ENCODE measurements at regions not wholly inside any gene's neighbourhood (a gene's known extent, or its start where the extent isn't known, plus 50 kb on each side); places are given as distances from the start of the nearest gene placed in this dataset.

GRCh38 chr18:39359636-39360035 lies 1794.0 kb upstream of the CELF4 start:
- CTCF ChIA-PET, result no interaction called here
- no peaks in the 10 kb centered on the region for H3K27me3 ChIP-seq (ENCODE audit: low read length)
- H3K4me1 ChIP-seq (ENCODE audit: insufficient read depth, low read length), result no peaks in the 10 kb centered on the region
- intact Hi-C loops (cut with micrococcal nuclease), result no loop called here
- H3K27ac ChIP-seq (ENCODE audit: low read length), result no peak overlapping the region
- H3K4me2 ChIP-seq (ENCODE audit: low read length), result no peak overlapping the region
- H3K4me3 ChIP-seq (ENCODE audit: low read length), result no peak overlapping the region
- no peaks in the 10 kb centered on the region for H3F3A ChIP-seq (ENCODE audit: low read length, unreplicated experiment)
- POLR2A ChIA-PET (ENCODE audit: unreplicated experiment), result no interaction called here
- no peak overlapping the region for H2AFZ ChIP-seq (ENCODE audit: low read length)
- H3K9ac ChIP-seq (ENCODE audit: low read length), result no peak overlapping the region
- no peaks in the 10 kb centered on the region for H4K20me1 ChIP-seq (ENCODE audit: low read length)
- ATAC-seq (no peak), DNase-seq (no peak)
- no peak for TF ChIP-seq EZH2 (IDR thresholded peaks at IDR 0.05; ENCODE audit: low read length, unreplicated experiment)
- TF ChIP-seq EZH2phosphoT487 (IDR thresholded peaks at IDR 0.05; ENCODE audit: borderline replicate concordance, low read length), result no peak
- TF ChIP-seq, protein P1, sequence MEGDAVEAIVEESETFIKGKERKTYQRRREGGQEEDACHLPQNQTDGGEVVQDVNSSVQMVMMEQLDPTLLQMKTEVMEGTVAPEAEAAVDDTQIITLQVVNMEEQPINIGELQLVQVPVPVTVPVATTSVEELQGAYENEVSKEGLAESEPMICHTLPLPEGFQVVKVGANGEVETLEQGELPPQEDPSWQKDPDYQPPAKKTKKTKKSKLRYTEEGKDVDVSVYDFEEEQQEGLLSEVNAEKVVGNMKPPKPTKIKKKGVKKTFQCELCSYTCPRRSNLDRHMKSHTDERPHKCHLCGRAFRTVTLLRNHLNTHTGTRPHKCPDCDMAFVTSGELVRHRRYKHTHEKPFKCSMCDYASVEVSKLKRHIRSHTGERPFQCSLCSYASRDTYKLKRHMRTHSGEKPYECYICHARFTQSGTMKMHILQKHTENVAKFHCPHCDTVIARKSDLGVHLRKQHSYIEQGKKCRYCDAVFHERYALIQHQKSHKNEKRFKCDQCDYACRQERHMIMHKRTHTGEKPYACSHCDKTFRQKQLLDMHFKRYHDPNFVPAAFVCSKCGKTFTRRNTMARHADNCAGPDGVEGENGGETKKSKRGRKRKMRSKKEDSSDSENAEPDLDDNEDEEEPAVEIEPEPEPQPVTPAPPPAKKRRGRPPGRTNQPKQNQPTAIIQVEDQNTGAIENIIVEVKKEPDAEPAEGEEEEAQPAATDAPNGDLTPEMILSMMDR (conservative IDR thresholded peaks at IDR 0.05; ENCODE audit: low read depth, low read length), result no peak
- no peaks in the 10 kb centered on the region for H3K9me3 ChIP-seq (ENCODE audit: low read length)
- H3K36me3 ChIP-seq (ENCODE audit: low read depth, low read length), result no peaks in the 10 kb centered on the region
- BruUV-seq (replicated peaks), result no TSS peak
- H3K79me2 ChIP-seq (ENCODE audit: low read length), result no peaks in the 10 kb centered on the region
- no peaks in the 10 kb centered on the region for H3K9me2 ChIP-seq (replicated peaks; ENCODE audit: low read length)

DNA sequence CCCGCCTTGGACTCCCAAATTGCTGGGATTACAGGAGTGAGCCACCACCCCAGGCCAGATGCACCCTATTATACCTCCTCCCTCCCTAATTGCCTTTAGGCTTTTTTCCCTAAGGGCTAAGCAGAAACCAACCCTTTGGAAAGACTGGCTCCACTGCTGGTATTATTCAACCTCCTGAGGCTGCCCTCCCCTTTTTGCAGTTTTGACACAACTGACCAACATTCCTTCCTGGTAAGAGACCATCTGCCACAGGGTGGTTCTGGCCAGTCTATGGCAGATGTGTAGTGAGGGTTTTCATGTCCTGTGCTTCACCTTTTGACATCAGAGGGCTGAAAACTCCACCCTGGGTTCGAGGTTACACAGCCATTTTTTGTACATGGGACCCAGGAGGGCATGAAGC lies 1785.3 kb upstream of the CELF4 start:
- no peak for TF ChIP-seq EZH2 (IDR thresholded peaks at IDR 0.05; ENCODE audit: low read length, unreplicated experiment)
- TF ChIP-seq, protein P1 (conservative IDR thresholded peaks at IDR 0.05; ENCODE audit: low read depth, low read length), result no peak
- no peak for TF ChIP-seq EZH2phosphoT487 (IDR thresholded peaks at IDR 0.05; ENCODE audit: borderline replicate concordance, low read length)
- no peaks in the 10 kb centered on the region for H3K27me3 ChIP-seq (ENCODE audit: low read length)
- H3K9ac ChIP-seq (ENCODE audit: low read length), result no peak overlapping the region
- H3K9me2 ChIP-seq (replicated peaks; ENCODE audit: low read length), result no peaks in the 10 kb centered on the region
- no peaks in the 10 kb centered on the region for H3K36me3 ChIP-seq (ENCODE audit: low read depth, low read length)
- H3K27ac ChIP-seq (ENCODE audit: low read length), result no peak overlapping the region
- H3K4me2 ChIP-seq (ENCODE audit: low read length), result no peak overlapping the region
- H3F3A ChIP-seq (ENCODE audit: low read length, unreplicated experiment), result no peaks in the 10 kb centered on the region
- CTCF ChIA-PET, result no interaction called here
- ATAC-seq (no peak), DNase-seq (no peak)
- POLR2A ChIA-PET (ENCODE audit: unreplicated experiment), result no interaction called here
- H4K20me1 ChIP-seq (ENCODE audit: low read length), result no peaks in the 10 kb centered on the region
- no peak overlapping the region for H2AFZ ChIP-seq (ENCODE audit: low read length)
- no TSS peak for BruUV-seq (replicated peaks)
- no peaks in the 10 kb centered on the region for H3K79me2 ChIP-seq (ENCODE audit: low read length)
- intact Hi-C loops (cut with micrococcal nuclease), result no loop called here
- H3K4me1 ChIP-seq (ENCODE audit: insufficient read depth, low read length), result no peaks in the 10 kb centered on the region
- H3K9me3 ChIP-seq (ENCODE audit: low read length), result no peaks in the 10 kb centered on the region
- H3K4me3 ChIP-seq (ENCODE audit: low read length), result no peak overlapping the region

DNA sequence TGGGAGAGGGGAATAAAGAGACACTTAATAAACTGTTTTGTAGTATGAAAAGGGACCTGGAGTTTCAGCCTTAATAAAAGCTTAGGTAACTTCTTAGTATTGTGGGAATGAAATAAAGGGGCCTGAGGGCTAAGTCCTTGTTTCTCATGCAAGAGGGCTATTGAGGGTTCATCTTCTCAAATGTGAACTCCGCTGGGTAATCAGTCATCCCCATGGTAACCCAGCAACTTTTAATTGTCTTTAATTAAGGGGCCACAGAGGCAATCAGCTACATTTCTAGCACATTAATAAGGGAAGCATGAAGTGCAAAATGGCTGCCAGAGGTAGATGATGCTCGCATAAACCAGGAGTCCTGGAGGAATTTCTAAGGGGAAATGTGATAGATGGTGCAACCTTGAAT lies 1784.2 kb upstream of the CELF4 start:
- Histone ChIP-seq H3K4me3 (ENCODE audit: low read length) (no peak overlapping the region), H3K9me3 (ENCODE audit: low read length) (no peaks in the 10 kb centered on the region), H4K20me1 (ENCODE audit: low read length) (no peaks in the 10 kb centered on the region), H2AFZ (ENCODE audit: low read length) (no peak overlapping the region), H3F3A (ENCODE audit: low read length, unreplicated experiment) (no peaks in the 10 kb centered on the region), H3K9ac (ENCODE audit: low read length) (no peak overlapping the region), H3K36me3 (ENCODE audit: low read depth, low read length) (no peaks in the 10 kb centered on the region), H3K4me1 (ENCODE audit: insufficient read depth, low read length) (no peaks in the 10 kb centered on the region), H3K9me2 (replicated peaks; ENCODE audit: low read length) (no peaks in the 10 kb centered on the region), H3K79me2 (ENCODE audit: low read length) (no peaks in the 10 kb centered on the region), H3K4me2 (ENCODE audit: low read length) (no peak overlapping the region), H3K27me3 (ENCODE audit: low read length) (no peaks in the 10 kb centered on the region), H3K27ac (ENCODE audit: low read length) (no peak overlapping the region)
- no peak for TF ChIP-seq EZH2phosphoT487 (IDR thresholded peaks at IDR 0.05; ENCODE audit: borderline replicate concordance, low read length)
- no peak for TF ChIP-seq EZH2 (IDR thresholded peaks at IDR 0.05; ENCODE audit: low read length, unreplicated experiment)
- TF ChIP-seq, protein P1 (conservative IDR thresholded peaks at IDR 0.05; ENCODE audit: low read depth, low read length), result no peak
- ChIA-PET CTCF (no interaction called here), POLR2A (ENCODE audit: unreplicated experiment) (interaction anchor here (0.6 kb wide), 1 partner anchor 1161 kb away, joined by 3 read pairs; no protein-coding TSS in a partner anchor)
- intact Hi-C loops (cut with micrococcal nuclease), result no loop called here
- ATAC-seq (no peak), DNase-seq (no peak)
- BruUV-seq (replicated peaks), result no TSS peak
